ENCODE measurements at regions not wholly inside any gene's neighbourhood (a gene's known extent, or its start where the extent isn't known, plus 50 kb on each side); places are given as distances from the start of the nearest gene placed in this dataset.
A peak's percentile ranks its signal among the peaks of the same experiment; 100 is the strongest.
"Not testable (repeated sequence)": the region's sequence is repeated elsewhere in the genome, so short reads cannot be mapped to it uniquely, and the experiment has no call there.

- 23 to 37% (median 31%) methylated on average over 17 of the region's 17 CpGs for WGBS, 5 donors
- peak; percentile 84 to 92 for DNase-seq
- no peak overlapping the region for H3K27ac ChIP-seq
- intact Hi-C loops (cut with DNase I; ENCODE audit: low total_unique reads), result loop anchor here (10.0 kb wide), 2 partner anchors 95 to 225 kb away; no protein-coding TSS in a partner anchor
- H3K9me3 ChIP-seq, result no peaks in the 10 kb centered on the region
- H3K36me3 ChIP-seq, result no peaks in the 10 kb centered on the region
- TF ChIP-seq EP300 (IDR thresholded peaks at IDR 0.05), result no peak
- TF ChIP-seq POLR2AphosphoS5 (IDR thresholded peaks at IDR 0.05), result peak in 1 of 3 donors; percentile 80
- peak in 6 of 7 experiments; percentile 25 to 98 (median 96) for TF ChIP-seq CTCF (IDR thresholded peaks at IDR 0.05)
- no peak for TF ChIP-seq POLR2A (IDR thresholded peaks at IDR 0.05)
- H3K27me3 ChIP-seq, result no peaks in the 10 kb centered on the region
- peaks cover 0 to 9% (median 6%) of the 10 kb centered on the region in 4 donors for H3K4me1 ChIP-seq
- no peak overlapping the region for H3K4me3 ChIP-seq
Observed at GRCh38 chr13:110819203-110820014, 95.5 kb downstream of the ANKRD10 start.

GRCh38 chr13:110820322-110820721, 94.5 kb downstream of the ANKRD10 start:
- intact Hi-C loops (cut with DNase I; ENCODE audit: low total_unique reads), result no loop called here

GRCh38 chr13:110821837-110822668, 92.8 kb downstream of the ANKRD10 start:
- intact Hi-C loops (cut with DNase I; ENCODE audit: low total_unique reads); DNase-seq; H3K27me3 ChIP-seq; H3K4me1 ChIP-seq; H3K27ac ChIP-seq; H3K9me3 ChIP-seq; H3K4me3 ChIP-seq; H3K36me3 ChIP-seq: not testable (repeated sequence)
- 82 to 85% (median 84%) methylated on average over 25 of the region's 25 CpGs for WGBS, 5 donors

More at GRCh38 chr13:110820322-110820721, 94.5 kb downstream of the ANKRD10 start:
- Histone ChIP-seq H3K4me1 (peaks cover 0 to 9% (median 6%) of the 10 kb centered on the region in 4 donors), H3K9me3 (no peaks in the 10 kb centered on the region), H3K27ac (no peak overlapping the region), H3K36me3 (no peaks in the 10 kb centered on the region), H3K4me3 (no peak overlapping the region), H3K27me3 (no peaks in the 10 kb centered on the region)
- WGBS, 5 donors, result 65 to 72% (median 68%) methylated on average over 9 of the region's 9 CpGs
- DNase-seq, result peak in 1 of 2 donors; percentile 43
- TF ChIP-seq CTCF (IDR thresholded peaks at IDR 0.05) (no peak), POLR2A (IDR thresholded peaks at IDR 0.05) (no peak)

- Histone ChIP-seq H3K4me1 (peaks cover 0 to 9% (median 6%) of the 10 kb centered on the region in 4 donors), H3K9me3 (no peaks in the 10 kb centered on the region), H3K27me3 (no peaks in the 10 kb centered on the region), H3K4me3 (no peak overlapping the region), H3K27ac (no peak overlapping the region), H3K36me3 (no peaks in the 10 kb centered on the region)
- TF ChIP-seq POLR2AphosphoS5 (IDR thresholded peaks at IDR 0.05) (no peak), CTCF (IDR thresholded peaks at IDR 0.05) (no peak), POLR2A (IDR thresholded peaks at IDR 0.05) (no peak), EP300 (IDR thresholded peaks at IDR 0.05) (no peak)
- DNase-seq, result no peak
- 76 to 89% (median 82%) methylated on average over 7 to 10 of the region's 10 CpGs for WGBS, 5 donors
- intact Hi-C loops (cut with DNase I; ENCODE audit: low total_unique reads), result no loop called here
Observed at GRCh38 chr13:110822669-110822945, 92.3 kb downstream of the ANKRD10 start.
